HL-60 (cell line): ENCODE measurements at regions not wholly inside any gene's neighbourhood (a gene's known extent, or its start where the extent isn't known, plus 50 kb on each side); places are given as distances from the start of the nearest gene placed in this dataset.

Experiments
- POLR2AphosphoS5 ChIP-seq: IDR thresholded peaks from 2 replicates; pipeline ENCODE4 v1.6.1; 2012; ENCODE audit warnings: low read depth
- TF ChIP-seq, protein P1 (sequence below): IDR thresholded peaks from one replicate; pipeline ENCODE4 v1.5.1; 2011; ENCODE audit warnings: low read length, control low read depth, inconsistent platforms; ENCODE audit not compliant: insufficient read depth

DNA sequence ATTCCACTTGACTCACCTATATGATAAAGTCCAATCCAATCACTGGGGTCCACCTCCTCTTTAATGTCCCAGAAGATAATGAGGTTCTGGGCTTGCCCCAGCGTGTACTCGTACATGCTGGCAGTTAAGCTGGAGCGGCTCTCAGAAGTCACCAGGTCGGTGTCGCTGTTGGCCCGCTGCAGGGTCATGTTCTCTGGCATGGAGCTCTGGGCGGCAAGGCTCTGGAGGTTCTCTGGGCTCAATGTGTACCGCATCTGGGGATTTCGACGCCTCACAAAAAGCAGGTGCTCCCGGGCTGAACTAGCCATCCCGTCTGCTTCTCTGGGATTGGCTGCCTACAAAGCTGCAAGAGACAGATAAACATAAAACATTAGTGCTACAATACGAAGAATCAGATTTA is 206.4 kb upstream of the CCDC150 start:
- TF ChIP-seq POLR2AphosphoS5: no peak
- TF ChIP-seq, protein P1, sequence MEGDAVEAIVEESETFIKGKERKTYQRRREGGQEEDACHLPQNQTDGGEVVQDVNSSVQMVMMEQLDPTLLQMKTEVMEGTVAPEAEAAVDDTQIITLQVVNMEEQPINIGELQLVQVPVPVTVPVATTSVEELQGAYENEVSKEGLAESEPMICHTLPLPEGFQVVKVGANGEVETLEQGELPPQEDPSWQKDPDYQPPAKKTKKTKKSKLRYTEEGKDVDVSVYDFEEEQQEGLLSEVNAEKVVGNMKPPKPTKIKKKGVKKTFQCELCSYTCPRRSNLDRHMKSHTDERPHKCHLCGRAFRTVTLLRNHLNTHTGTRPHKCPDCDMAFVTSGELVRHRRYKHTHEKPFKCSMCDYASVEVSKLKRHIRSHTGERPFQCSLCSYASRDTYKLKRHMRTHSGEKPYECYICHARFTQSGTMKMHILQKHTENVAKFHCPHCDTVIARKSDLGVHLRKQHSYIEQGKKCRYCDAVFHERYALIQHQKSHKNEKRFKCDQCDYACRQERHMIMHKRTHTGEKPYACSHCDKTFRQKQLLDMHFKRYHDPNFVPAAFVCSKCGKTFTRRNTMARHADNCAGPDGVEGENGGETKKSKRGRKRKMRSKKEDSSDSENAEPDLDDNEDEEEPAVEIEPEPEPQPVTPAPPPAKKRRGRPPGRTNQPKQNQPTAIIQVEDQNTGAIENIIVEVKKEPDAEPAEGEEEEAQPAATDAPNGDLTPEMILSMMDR: no peak
